ENCODE measurements at regions not wholly inside any gene's neighbourhood (a gene's known extent, or its start where the extent isn't known, plus 50 kb on each side); places are given as distances from the start of the nearest gene placed in this dataset.

DNA sequence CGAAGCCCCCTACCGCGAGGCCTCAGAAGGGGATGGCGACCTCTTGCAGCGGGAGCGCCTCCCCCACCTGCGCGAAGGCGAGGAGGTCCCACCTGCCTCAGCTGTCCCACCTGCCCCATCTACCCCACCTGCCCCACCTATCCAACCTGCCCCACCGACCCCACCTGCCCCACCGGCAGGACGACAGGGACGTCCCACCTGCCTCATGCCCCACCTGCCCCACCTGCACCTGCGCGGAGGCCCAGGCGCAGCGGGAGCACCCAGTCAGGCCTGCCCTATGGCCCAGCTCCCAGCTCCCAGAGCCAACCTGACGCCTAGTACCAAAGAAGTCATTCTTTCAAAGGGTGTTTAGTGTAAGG is 489.1 kb upstream of the SMIM21 start:
- Mint-ChIP-seq H3K36me3 (no peaks in the 10 kb centered on the region), H3K27me3 (ENCODE audit: low read depth in 3 of 3) (peaks cover 13 to 30% (median 16%) of the 10 kb centered on the region in 3 donors), H3K4me3 (no peak overlapping the region), H3K4me1 (no peaks in the 10 kb centered on the region), H3K27ac (no peak overlapping the region), H3K9me3 (peaks cover 0 to 7% (median 2%) of the 10 kb centered on the region in 7 donors)
- peaks cover 4 to 21% of the 10 kb centered on the region in 2 donors for H3K27me3 ChIP-seq (ENCODE audit: control insufficient read depth in 2 of 2, insufficient read depth in 2 of 2, low read length in 2 of 2)
- no peak overlapping the region for H2AFZ ChIP-seq (ENCODE audit: insufficient read depth, low read depth, low read length, poor library complexity, severe bottlenecking)
- no peak for DNase-seq
- H3K27ac ChIP-seq (ENCODE audit: low read depth in 1 of 2, low read length in 2 of 2): no peak overlapping the region
- no peak overlapping the region for H3K9ac ChIP-seq (ENCODE audit: insufficient read depth, low read length, poor library complexity, severe bottlenecking)
- no peaks in the 10 kb centered on the region for H3K4me1 ChIP-seq (ENCODE audit: control insufficient read depth in 1 of 2, insufficient read depth in 2 of 2, low read length in 2 of 2)
- H3K36me3 ChIP-seq (replicated peaks in 1 of 2; ENCODE audit: control insufficient read depth in 1 of 2, insufficient read depth in 2 of 2, low read length in 2 of 2): no peaks in the 10 kb centered on the region
- no peaks in the 10 kb centered on the region for H3K9me3 ChIP-seq (replicated peaks in 1 of 2; ENCODE audit: control insufficient read depth in 1 of 2, insufficient read depth in 1 of 2, low read length in 2 of 2)
- no peaks in the 10 kb centered on the region for H4K20me1 ChIP-seq (ENCODE audit: insufficient read depth, low read length)
- H3K4me3 ChIP-seq (replicated peaks in 1 of 3; ENCODE audit: low read depth in 2 of 3, low read length in 3 of 3): no peak overlapping the region
- H3K4me2 ChIP-seq (replicated peaks; ENCODE audit: extremely low read depth, low read length, poor library complexity, severe bottlenecking): no peak overlapping the region
- H3K79me2 ChIP-seq (ENCODE audit: insufficient read depth, low read length): no peaks in the 10 kb centered on the region
- WGBS (ENCODE audit: insufficient coverage): 4% methylated on average over 11 of the region's 18 CpGs
- intact Hi-C loops (cut with micrococcal nuclease): no loop called here
- no peak for TF ChIP-seq CTCF (IDR thresholded peaks at IDR 0.05)

GRCh38 chr18:75915941-75916623 is 488.6 kb upstream of the SMIM21 start:
- Mint-ChIP-seq H3K27ac (no peak overlapping the region), H3K27me3 (ENCODE audit: low read depth in 3 of 3) (peaks cover 13 to 30% (median 16%) of the 10 kb centered on the region in 3 donors), H3K4me1 (no peaks in the 10 kb centered on the region), H3K4me3 (peak overlapping the region in 1 of 2 donors; percentile 32), H3K36me3 (no peaks in the 10 kb centered on the region), H3K9me3 (peaks cover 0 to 6% (median 2%) of the 10 kb centered on the region in 7 donors)
- H3K27me3 ChIP-seq (ENCODE audit: control insufficient read depth in 2 of 2, insufficient read depth in 2 of 2, low read length in 2 of 2): peaks cover 4 to 21% of the 10 kb centered on the region in 2 donors
- H3K4me3 ChIP-seq (replicated peaks in 1 of 3; ENCODE audit: low read depth in 2 of 3, low read length in 3 of 3): no peak overlapping the region
- no peaks in the 10 kb centered on the region for H3K9me3 ChIP-seq (replicated peaks in 1 of 2; ENCODE audit: control insufficient read depth in 1 of 2, insufficient read depth in 1 of 2, low read length in 2 of 2)
- H3K36me3 ChIP-seq (replicated peaks in 1 of 2; ENCODE audit: control insufficient read depth in 1 of 2, insufficient read depth in 2 of 2, low read length in 2 of 2): no peaks in the 10 kb centered on the region
- H3K27ac ChIP-seq (ENCODE audit: low read depth in 1 of 2, low read length in 2 of 2): no peak overlapping the region
- 5% methylated on average over 77 of the region's 77 CpGs for WGBS (ENCODE audit: insufficient coverage)
- no peaks in the 10 kb centered on the region for H4K20me1 ChIP-seq (ENCODE audit: insufficient read depth, low read length)
- no peaks in the 10 kb centered on the region for H3K4me1 ChIP-seq (ENCODE audit: control insufficient read depth in 1 of 2, insufficient read depth in 2 of 2, low read length in 2 of 2)
- H3K79me2 ChIP-seq (ENCODE audit: insufficient read depth, low read length): no peaks in the 10 kb centered on the region
- intact Hi-C loops (cut with micrococcal nuclease): no loop called here
- no peak for TF ChIP-seq CTCF (IDR thresholded peaks at IDR 0.05)
- H3K4me2 ChIP-seq (replicated peaks; ENCODE audit: extremely low read depth, low read length, poor library complexity, severe bottlenecking): no peak overlapping the region
- no peak overlapping the region for H3K9ac ChIP-seq (ENCODE audit: insufficient read depth, low read length, poor library complexity, severe bottlenecking)
- DNase-seq: no peak
- H2AFZ ChIP-seq (ENCODE audit: insufficient read depth, low read depth, low read length, poor library complexity, severe bottlenecking): no peak overlapping the region
